Epithelial cell of prostate (primary cell): ENCODE measurements at regions not wholly inside any gene's neighbourhood (a gene's known extent, or its start where the extent isn't known, plus 50 kb on each side); places are given as distances from the start of the nearest gene placed in this dataset.
"Not testable (repeated sequence)": the region's sequence is repeated elsewhere in the genome, so short reads cannot be mapped to it uniquely, and the experiment has no call there.

ENCODE experiments used
- DNase-seq: peaks from one replicate; pipeline ENCODE4 v3.0.0-alpha.2; 2011; ENCODE audit warnings: low read depth, low spot score
- H3K27ac ChIP-seq: fragments of 450-650 bp; 2 replicates; pipeline ENCODE4 v1.5.1; 2017; ENCODE audit warnings: mild to moderate bottlenecking

- H3K27ac ChIP-seq = no peak overlapping the region
- DNase-seq = no peak
Observed at GRCh38 chr1:219062161-219062560, 111.5 kb upstream of the LYPLAL1 start.

GRCh38 chr1:219066098-219066497 is 107.6 kb upstream of the LYPLAL1 start:
- no peak overlapping the region for H3K27ac ChIP-seq
- DNase-seq = no peak

GRCh38 chr1:219066631-219067349 is 106.9 kb upstream of the LYPLAL1 start:
- DNase-seq = peak; percentile 27
- no peak overlapping the region for H3K27ac ChIP-seq

- no peak overlapping the region for H3K27ac ChIP-seq
- no peak for DNase-seq
Observed at GRCh38 chr1:219067350-219067712, 106.3 kb upstream of the LYPLAL1 start.

GRCh38 chr1:219070395-219070794 is 103.3 kb upstream of the LYPLAL1 start:
- H3K27ac ChIP-seq, DNase-seq: not testable (repeated sequence)

- H3K27ac ChIP-seq = no peak overlapping the region
Observed at GRCh38 chr1:219071209-219071608, 102.5 kb upstream of the LYPLAL1 start.

GRCh38 chr1:219072329-219072728 is 101.3 kb upstream of the LYPLAL1 start:
- no peak overlapping the region for H3K27ac ChIP-seq
- no peak for DNase-seq

More at GRCh38 chr1:219071209-219071608, 102.5 kb upstream of the LYPLAL1 start:
- no peak for DNase-seq

GRCh38 chr1:219074084-219074728 is 99.5 kb upstream of the LYPLAL1 start:
- DNase-seq = no peak
- H3K27ac ChIP-seq = no peak overlapping the region

GRCh38 chr1:219075121-219075879 is 98.4 kb upstream of the LYPLAL1 start:
- H3K27ac ChIP-seq = no peak overlapping the region
- no peak for DNase-seq

GRCh38 chr1:219076326-219076937 is 97.2 kb upstream of the LYPLAL1 start:
- H3K27ac ChIP-seq = no peak overlapping the region
- no peak for DNase-seq

GRCh38 chr1:219077767-219078166 is 95.9 kb upstream of the LYPLAL1 start:
- DNase-seq, H3K27ac ChIP-seq: not testable (repeated sequence)

GRCh38 chr1:219081943-219082925 is 91.4 kb upstream of the LYPLAL1 start:
- H3K27ac ChIP-seq = no peak overlapping the region
- DNase-seq = no peak

GRCh38 chr1:219083631-219084030 is 90.0 kb upstream of the LYPLAL1 start:
- no peak overlapping the region for H3K27ac ChIP-seq
- DNase-seq = no peak

GRCh38 chr1:219085082-219085481 is 88.6 kb upstream of the LYPLAL1 start:
- no peak for DNase-seq

GRCh38 chr1:219085988-219086387 is 87.7 kb upstream of the LYPLAL1 start:
- no peak for DNase-seq
- no peak overlapping the region for H3K27ac ChIP-seq

More at GRCh38 chr1:219085082-219085481, 88.6 kb upstream of the LYPLAL1 start:
- no peak overlapping the region for H3K27ac ChIP-seq

GRCh38 chr1:219086956-219087469 is 86.7 kb upstream of the LYPLAL1 start:
- H3K27ac ChIP-seq = no peak overlapping the region
- DNase-seq = no peak

GRCh38 chr1:219088778-219089557 is 84.7 kb upstream of the LYPLAL1 start:
- H3K27ac ChIP-seq = peak overlapping the region; percentile 44
- DNase-seq = peak; percentile 83

GRCh38 chr1:219090607-219091006 is 83.1 kb upstream of the LYPLAL1 start:
- no peak for DNase-seq
- H3K27ac ChIP-seq = no peak overlapping the region

GRCh38 chr1:219092206-219092605 is 81.5 kb upstream of the LYPLAL1 start:
- peak; percentile 8 for DNase-seq
- peak overlapping the region; percentile 43 for H3K27ac ChIP-seq
